Spleen (tissue), 11 donors: ENCODE measurements at regions not wholly inside any gene's neighbourhood (a gene's known extent, or its start where the extent isn't known, plus 50 kb on each side); places are given as distances from the start of the nearest gene placed in this dataset.

Experiments
- DNase-seq: peaks from one replicate; pipeline ENCODE4 v3.0.0-alpha.2; 2020
- H3K27ac ChIP-seq, 8 donors: fragments of 200-600 bp; sonication (generic) in 7 of 8; 1 replicate in 4 of 8; 2 replicates in 4 of 8; pipeline versions ENCODE4 v1.5.0 to v1.8.0; 2016 to 2021; ENCODE audit warnings: inconsistent platforms in 4 of 8, mild to moderate bottlenecking in 4 of 8, moderate library complexity in 1 of 8
- H3K27me3 ChIP-seq, 7 donors: fragments of 200-600 bp; sonication (generic) in 6 of 7; replicated peaks in 1 of 7; 1 replicate in 4 of 7; 2 replicates in 3 of 7; pipeline versions ENCODE4 v1.5.0 to v1.8.0; 2016 to 2021; ENCODE audit warnings: inconsistent platforms in 3 of 7, mild to moderate bottlenecking in 1 of 7
- H3K36me3 ChIP-seq, 6 donors: fragments of 200-600 bp; sonication (generic) in 5 of 6; 1 replicate in 4 of 6; 2 replicates in 2 of 6; pipeline versions ENCODE4 v1.5.0 to v1.8.0; 2016 to 2021; ENCODE audit warnings: inconsistent platforms in 2 of 6
- H3K4me1 ChIP-seq, 6 donors: fragments of 200-600 bp; sonication (generic) in 5 of 6; 1 replicate in 3 of 6; 2 replicates in 3 of 6; pipeline versions ENCODE4 v1.5.0 to v1.8.0; 2016 to 2021; ENCODE audit warnings: inconsistent platforms in 3 of 6
- H3K4me3 ChIP-seq, 8 donors: fragments of 200-600 bp; sonication (generic) in 7 of 8; 1 replicate in 4 of 8; 2 replicates in 4 of 8; pipeline versions ENCODE4 v1.5.0 to v1.8.0; 2016 to 2021; ENCODE audit warnings: inconsistent platforms in 4 of 8, mild to moderate bottlenecking in 4 of 8, moderate library complexity in 2 of 8
- H3K9me3 ChIP-seq, 8 donors: fragments of 200-600 bp; sonication (generic) in 7 of 8; 1 replicate in 4 of 8; 2 replicates in 4 of 8; pipeline versions ENCODE4 v1.5.0 to v1.8.0; 2016 to 2021; ENCODE audit warnings: inconsistent platforms in 4 of 8
- POLR2A ChIP-seq, 3 donors: fragments of 450-650 bp; IDR thresholded peaks; one replicate each; pipeline ENCODE4 v1.5.1; 2017; ENCODE audit warnings: antibody characterized with exemption in 3 of 3, mild to moderate bottlenecking in 1 of 3
- POLR2AphosphoS5 ChIP-seq, 3 donors: sonication (generic); formaldehyde crosslinking; IDR thresholded peaks; one replicate each; pipeline ENCODE4 v1.5.1; 2017; ENCODE audit warnings: antibody characterized with exemption in 3 of 3
- WGBS, 5 donors: extraction: QIAGEN DNeasy Blood & Tissue Kit in 3 of 5; methylation state at CpG; one replicate each; pipeline versions ENCODE4 v1.1.5 to v1.1.7; 2013 to 2018; 5-methylcytosine and 5-hydroxymethylcytosine counted together
- intact Hi-C: fragments of 100-400 bp; cut with DNase I; formaldehyde crosslinking; loops from one replicate; pipeline ENCODE4 v1.15.0; 2023; ENCODE audit warnings: low total_unique reads
- TF ChIP-seq, protein P1 (sequence below), 11 experiments: fragments of 200-600 bp in 7 of 11; fragments of 450-650 bp in 4 of 11; sonication (generic) in 4 of 11; IDR thresholded peaks in 8 of 11; conservative IDR thresholded peaks in 3 of 11; 1 replicate in 7 of 11; 2 replicates in 4 of 11; pipeline versions ENCODE4 v1.4.0 to v1.8.0; 2016 to 2021; ENCODE audit warnings: antibody characterized with exemption in 11 of 11, inconsistent platforms in 4 of 11, mild to moderate bottlenecking in 1 of 11
- donor health status: healthy with polysubstance abuse.
- donor health status: DM: no; HTN: no; CAD: no; lungs with moderate emphysema.
- donor health status: DM: no; HTN: no; CAD: no.
- donor health status: Bipolar disorder and iron deficiency.
- donor health status: healthy.
- donor health status: DM: no; HTN: no; CAD: no.
- donor health status: DM: yes; HTN: yes; CAD: no.

DNA sequence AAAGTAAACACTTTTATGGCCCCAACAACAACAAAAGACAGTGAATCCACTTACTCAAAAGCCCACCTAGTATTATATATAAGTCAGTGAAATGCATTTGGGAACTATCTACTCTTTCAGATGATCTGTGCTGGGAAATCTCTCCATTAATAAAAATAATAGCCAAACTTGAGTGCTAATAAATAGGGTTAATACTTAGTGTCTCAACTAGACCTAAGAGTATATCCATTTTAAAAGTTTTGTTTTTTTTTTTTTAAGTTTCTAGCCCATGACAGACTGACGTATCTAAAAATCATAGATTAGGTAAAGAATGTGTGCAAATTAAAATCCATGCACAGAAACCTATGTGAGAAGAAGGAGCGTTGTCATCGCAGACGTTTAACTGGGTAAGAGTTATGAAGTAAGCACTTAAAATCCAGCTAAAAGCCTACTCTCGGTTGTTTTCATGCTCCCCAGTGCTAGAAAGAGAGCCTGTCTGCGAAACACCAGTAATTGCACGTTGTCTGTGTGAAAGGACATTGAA, 83.4 kb upstream of the PELI1 start:
- peaks cover 2 to 42% (median 32%) of the 10 kb centered on the region in 6 donors for H3K4me1 ChIP-seq
- peak overlapping the region; percentile 61 to 91 (median 84) for H3K27ac ChIP-seq
- intact Hi-C loops: no loop called here
- TF ChIP-seq POLR2A (IDR thresholded peaks at IDR 0.05) (no peak), POLR2AphosphoS5 (IDR thresholded peaks at IDR 0.05) (no peak)
- TF ChIP-seq, protein P1, sequence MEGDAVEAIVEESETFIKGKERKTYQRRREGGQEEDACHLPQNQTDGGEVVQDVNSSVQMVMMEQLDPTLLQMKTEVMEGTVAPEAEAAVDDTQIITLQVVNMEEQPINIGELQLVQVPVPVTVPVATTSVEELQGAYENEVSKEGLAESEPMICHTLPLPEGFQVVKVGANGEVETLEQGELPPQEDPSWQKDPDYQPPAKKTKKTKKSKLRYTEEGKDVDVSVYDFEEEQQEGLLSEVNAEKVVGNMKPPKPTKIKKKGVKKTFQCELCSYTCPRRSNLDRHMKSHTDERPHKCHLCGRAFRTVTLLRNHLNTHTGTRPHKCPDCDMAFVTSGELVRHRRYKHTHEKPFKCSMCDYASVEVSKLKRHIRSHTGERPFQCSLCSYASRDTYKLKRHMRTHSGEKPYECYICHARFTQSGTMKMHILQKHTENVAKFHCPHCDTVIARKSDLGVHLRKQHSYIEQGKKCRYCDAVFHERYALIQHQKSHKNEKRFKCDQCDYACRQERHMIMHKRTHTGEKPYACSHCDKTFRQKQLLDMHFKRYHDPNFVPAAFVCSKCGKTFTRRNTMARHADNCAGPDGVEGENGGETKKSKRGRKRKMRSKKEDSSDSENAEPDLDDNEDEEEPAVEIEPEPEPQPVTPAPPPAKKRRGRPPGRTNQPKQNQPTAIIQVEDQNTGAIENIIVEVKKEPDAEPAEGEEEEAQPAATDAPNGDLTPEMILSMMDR (IDR thresholded peaks at IDR 0.05 in 8 of 11, conservative IDR thresholded peaks at IDR 0.05 in 3 of 11): no peak
- H3K9me3 ChIP-seq: no peaks in the 10 kb centered on the region
- H3K4me3 ChIP-seq: peak overlapping the region; percentile 36 to 72 (median 40)
- H3K27me3 ChIP-seq: no peaks in the 10 kb centered on the region
- no peaks in the 10 kb centered on the region for H3K36me3 ChIP-seq
- WGBS, 5 donors: 25 to 36% (median 28%) methylated on average over 7 of the region's 7 CpGs
- DNase-seq: no peak

DNA sequence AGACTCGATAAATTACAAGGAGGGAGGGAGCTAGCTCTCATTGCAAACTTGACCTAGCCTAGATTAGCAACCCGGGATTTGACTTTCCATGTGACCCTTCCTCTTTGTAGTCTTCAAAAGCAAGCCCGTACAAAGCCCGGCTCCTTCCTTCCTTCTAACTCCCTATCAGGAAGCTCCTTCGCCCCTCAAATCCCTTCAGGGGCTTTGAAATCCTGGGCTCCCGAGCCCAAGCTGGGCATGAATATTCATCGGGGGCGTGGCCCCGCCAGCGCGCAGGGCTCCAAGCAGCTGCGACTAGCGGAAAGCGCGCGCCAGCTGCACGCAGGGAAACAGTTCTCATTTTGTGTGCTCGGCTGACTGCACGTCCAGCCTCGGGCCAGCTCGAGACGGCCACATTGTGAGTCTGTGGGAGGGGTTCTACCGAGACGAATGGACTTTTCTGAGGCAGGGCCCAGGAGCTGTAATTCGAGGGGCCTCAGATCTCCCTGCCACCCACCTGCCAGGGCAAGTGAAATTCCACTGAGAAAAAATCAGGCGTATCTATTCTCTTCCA, 84.0 kb upstream of the PELI1 start:
- TF ChIP-seq POLR2AphosphoS5 (IDR thresholded peaks at IDR 0.05): peak; percentile 93 to 96 (median 95)
- TF ChIP-seq POLR2A (IDR thresholded peaks at IDR 0.05): peak in 1 of 3 donors; percentile 30
- TF ChIP-seq, protein P1 (IDR thresholded peaks at IDR 0.05 in 8 of 11, conservative IDR thresholded peaks at IDR 0.05 in 3 of 11): peak in 5 of 11 experiments; percentile 8 to 31 (median 18)
- Histone ChIP-seq H3K36me3 (no peaks in the 10 kb centered on the region), H3K4me1 (peaks cover 0 to 37% (median 28%) of the 10 kb centered on the region in 6 donors), H3K27me3 (no peaks in the 10 kb centered on the region), H3K9me3 (no peaks in the 10 kb centered on the region), H3K4me3 (peak overlapping the region; percentile 36 to 72 (median 40)), H3K27ac (peak overlapping the region; percentile 61 to 91 (median 84))
- intact Hi-C loops: no loop called here
- 1 to 7% (median 2%) methylated on average over 18 to 26 of the region's 26 CpGs for WGBS, 5 donors
- peak; percentile 97 for DNase-seq

DNA sequence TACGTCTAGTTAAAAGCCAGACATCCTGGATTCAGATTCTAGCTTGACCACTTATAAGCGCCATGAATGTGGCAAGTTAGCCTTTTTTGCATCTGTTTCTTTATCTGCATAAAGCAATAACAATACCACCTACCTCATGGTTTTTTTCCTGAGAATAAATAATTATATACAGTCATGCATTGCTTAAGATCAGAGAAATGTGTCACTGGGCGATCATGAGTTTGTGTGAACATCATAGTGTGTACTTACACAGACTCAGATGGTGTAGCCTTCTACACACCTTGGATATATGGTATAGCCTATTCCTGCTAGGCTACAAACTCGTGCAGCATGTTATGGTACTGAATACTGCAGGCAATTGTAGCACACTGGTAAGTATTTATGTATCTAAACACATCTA, 84.7 kb upstream of the PELI1 start:
- 82 to 86% (median 83%) methylated on average over 4 of the region's 4 CpGs for WGBS, 5 donors
- peak overlapping the region in 5 of 8 donors; percentile 39 to 72 (median 48) for H3K4me3 ChIP-seq
- no peak for TF ChIP-seq POLR2A (IDR thresholded peaks at IDR 0.05)
- TF ChIP-seq POLR2AphosphoS5 (IDR thresholded peaks at IDR 0.05): no peak
- TF ChIP-seq, protein P1 (IDR thresholded peaks at IDR 0.05 in 8 of 11, conservative IDR thresholded peaks at IDR 0.05 in 3 of 11): no peak
- no peaks in the 10 kb centered on the region for H3K9me3 ChIP-seq
- no peak for DNase-seq
- intact Hi-C loops: no loop called here
- peaks cover 0 to 34% (median 23%) of the 10 kb centered on the region in 6 donors for H3K4me1 ChIP-seq
- H3K27ac ChIP-seq: peak overlapping the region in 7 of 8 donors; percentile 67 to 91 (median 87)
- H3K27me3 ChIP-seq: no peaks in the 10 kb centered on the region
- no peaks in the 10 kb centered on the region for H3K36me3 ChIP-seq

DNA sequence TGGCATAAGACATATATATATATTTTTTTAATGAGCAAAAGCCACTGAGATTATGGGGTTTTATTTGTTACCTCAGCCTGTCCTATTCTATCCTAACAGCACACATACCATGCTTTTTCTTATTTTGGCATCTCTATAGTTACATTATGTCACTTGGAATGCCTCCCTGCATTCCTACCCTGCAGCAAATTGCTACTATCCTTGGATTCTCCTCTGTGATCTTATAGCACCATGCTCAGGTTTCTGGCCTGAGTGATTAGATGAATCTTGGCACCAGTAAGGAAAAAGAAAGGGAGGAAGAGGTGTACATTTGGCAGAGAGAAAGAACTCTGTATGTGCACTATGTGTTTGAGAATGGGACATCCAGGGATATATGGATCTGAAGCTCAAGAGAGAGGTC, 86.3 kb upstream of the PELI1 start:
- TF ChIP-seq, protein P1 (IDR thresholded peaks at IDR 0.05 in 8 of 11, conservative IDR thresholded peaks at IDR 0.05 in 3 of 11): no peak
- TF ChIP-seq POLR2AphosphoS5 (IDR thresholded peaks at IDR 0.05) (no peak), POLR2A (IDR thresholded peaks at IDR 0.05) (no peak)

More for the DNA sequence above, 86.3 kb upstream of the PELI1 start:
- Histone ChIP-seq H3K9me3 (no peaks in the 10 kb centered on the region), H3K36me3 (no peaks in the 10 kb centered on the region), H3K4me1 (peaks cover 5 to 41% (median 23%) of the 10 kb centered on the region in 6 donors), H3K27ac (no peak overlapping the region), H3K27me3 (no peaks in the 10 kb centered on the region), H3K4me3 (no peak overlapping the region)
- no peak for DNase-seq
- intact Hi-C loops: no loop called here
